Neural crest cell (in vitro differentiated cells): ENCODE measurements at regions not wholly inside any gene's neighbourhood (a gene's known extent, or its start where the extent isn't known, plus 50 kb on each side); places are given as distances from the start of the nearest gene placed in this dataset.

ENCODE experiments used
- DNase-seq: peaks from one replicate; pipeline ENCODE4 v3.0.0; 2021; ENCODE audit warnings: low read depth, mixed read lengths, low spot score
- H3K27ac Mint-ChIP-seq: one replicate; pipeline ENCODE4 v1.8.0; 2021; ENCODE audit warnings: mild to moderate bottlenecking, mixed read lengths; ENCODE audit not compliant: unreplicated experiment
- H3K27me3 Mint-ChIP-seq: 2 replicates; pipeline ENCODE4 v1.8.0; 2021; ENCODE audit warnings: low read depth, mild to moderate bottlenecking, mixed read lengths
- H3K36me3 Mint-ChIP-seq: 2 replicates; pipeline ENCODE4 v1.8.0; 2021; ENCODE audit warnings: low read depth, mild to moderate bottlenecking, mixed read lengths
- H3K4me1 Mint-ChIP-seq: 2 replicates; pipeline ENCODE4 v1.8.0; 2021; ENCODE audit warnings: mixed read lengths
- H3K4me3 Mint-ChIP-seq: one replicate; pipeline ENCODE4 v1.8.0; 2021; ENCODE audit warnings: mild to moderate bottlenecking, mixed read lengths
- H3K9me3 Mint-ChIP-seq: 2 replicates; pipeline ENCODE4 v1.8.0; 2021; ENCODE audit warnings: mixed read lengths
- TF ChIP-seq, protein P1 (sequence below): fragments of 200-600 bp; sonication (generic); conservative IDR thresholded peaks from 2 replicates; pipeline ENCODE4 v1.5.0; 2021; ENCODE audit warnings: antibody characterized with exemption, mild to moderate bottlenecking

DNA sequence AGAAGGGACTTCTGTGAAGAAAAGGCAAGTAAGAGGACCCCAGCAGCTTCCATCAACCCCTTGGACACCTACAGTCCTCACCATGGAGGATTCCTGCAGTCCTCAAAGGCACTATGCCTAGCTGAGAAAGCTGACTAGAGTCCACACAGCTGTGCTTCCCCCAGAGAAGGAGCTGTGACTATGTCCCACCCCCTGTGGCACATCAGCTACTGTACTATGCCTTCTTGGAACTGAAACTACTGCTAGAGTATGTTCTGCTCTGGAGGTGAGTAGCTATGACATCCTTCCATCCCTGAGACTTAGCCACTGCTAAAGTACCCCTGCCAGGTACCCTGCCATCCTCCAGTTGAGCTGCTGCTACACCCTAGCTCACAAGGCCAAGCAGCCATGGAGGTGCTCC is 690.2 kb upstream of the CHAC2 start:
- H3K4me1 Mint-ChIP-seq, result no peaks in the 10 kb centered on the region
- H3K27me3 Mint-ChIP-seq, result no peaks in the 10 kb centered on the region
- H3K27ac Mint-ChIP-seq, result no peak overlapping the region
- no peak overlapping the region for H3K4me3 Mint-ChIP-seq
- no peak for DNase-seq
- TF ChIP-seq, protein P1, sequence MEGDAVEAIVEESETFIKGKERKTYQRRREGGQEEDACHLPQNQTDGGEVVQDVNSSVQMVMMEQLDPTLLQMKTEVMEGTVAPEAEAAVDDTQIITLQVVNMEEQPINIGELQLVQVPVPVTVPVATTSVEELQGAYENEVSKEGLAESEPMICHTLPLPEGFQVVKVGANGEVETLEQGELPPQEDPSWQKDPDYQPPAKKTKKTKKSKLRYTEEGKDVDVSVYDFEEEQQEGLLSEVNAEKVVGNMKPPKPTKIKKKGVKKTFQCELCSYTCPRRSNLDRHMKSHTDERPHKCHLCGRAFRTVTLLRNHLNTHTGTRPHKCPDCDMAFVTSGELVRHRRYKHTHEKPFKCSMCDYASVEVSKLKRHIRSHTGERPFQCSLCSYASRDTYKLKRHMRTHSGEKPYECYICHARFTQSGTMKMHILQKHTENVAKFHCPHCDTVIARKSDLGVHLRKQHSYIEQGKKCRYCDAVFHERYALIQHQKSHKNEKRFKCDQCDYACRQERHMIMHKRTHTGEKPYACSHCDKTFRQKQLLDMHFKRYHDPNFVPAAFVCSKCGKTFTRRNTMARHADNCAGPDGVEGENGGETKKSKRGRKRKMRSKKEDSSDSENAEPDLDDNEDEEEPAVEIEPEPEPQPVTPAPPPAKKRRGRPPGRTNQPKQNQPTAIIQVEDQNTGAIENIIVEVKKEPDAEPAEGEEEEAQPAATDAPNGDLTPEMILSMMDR, result no peak
- H3K9me3 Mint-ChIP-seq, result peaks cover 16% of the 10 kb centered on the region
- H3K36me3 Mint-ChIP-seq, result peaks cover 4% of the 10 kb centered on the region

DNA sequence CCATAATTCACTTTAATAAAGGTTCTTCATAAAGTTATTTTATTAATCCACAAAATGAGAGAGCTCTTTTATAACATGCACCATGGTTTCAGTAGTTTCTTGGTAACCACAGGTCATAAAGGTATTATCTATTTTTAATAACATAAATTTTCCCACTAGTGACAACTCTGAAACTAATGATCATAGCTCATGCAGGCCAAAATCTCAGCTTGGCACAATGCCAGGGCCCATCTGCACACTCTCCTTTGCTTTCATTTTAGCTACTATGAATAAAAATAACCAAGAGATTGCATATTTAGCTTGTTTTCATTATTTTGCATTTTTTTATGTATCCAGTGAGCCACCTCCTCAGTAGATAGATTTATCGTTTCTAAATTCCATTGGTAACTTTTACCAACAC is 691.8 kb upstream of the CHAC2 start:
- Mint-ChIP-seq H3K4me1 (no peaks in the 10 kb centered on the region), H3K27ac (no peak overlapping the region), H3K27me3 (no peaks in the 10 kb centered on the region), H3K4me3 (no peak overlapping the region), H3K36me3 (peaks cover 1% of the 10 kb centered on the region), H3K9me3 (peaks cover 9% of the 10 kb centered on the region)
- DNase-seq, result no peak
- TF ChIP-seq, protein P1, result no peak

DNA sequence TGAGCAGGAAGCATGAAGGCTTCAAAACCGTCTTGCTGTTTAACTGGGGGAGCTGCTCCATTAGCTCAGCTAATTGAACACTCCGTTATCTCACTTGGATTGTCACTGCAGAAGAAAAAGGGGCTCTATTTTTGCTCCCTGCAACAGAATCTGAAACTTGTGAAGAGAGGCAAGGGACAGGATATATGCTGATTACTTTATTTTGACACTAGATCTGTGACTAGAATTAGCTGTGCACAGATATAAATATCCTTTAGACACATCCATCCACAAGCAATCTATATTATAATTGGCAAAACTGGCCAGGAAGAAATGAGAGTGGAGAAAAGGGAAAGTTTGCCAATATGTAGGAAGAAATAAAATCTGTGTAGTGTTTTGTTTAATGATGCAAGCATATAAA is 700.1 kb upstream of the CHAC2 start:
- H3K4me3 Mint-ChIP-seq, result no peak overlapping the region
- no peaks in the 10 kb centered on the region for H3K4me1 Mint-ChIP-seq
- no peaks in the 10 kb centered on the region for H3K36me3 Mint-ChIP-seq
- DNase-seq, result no peak
- no peaks in the 10 kb centered on the region for H3K27me3 Mint-ChIP-seq
- no peak overlapping the region for H3K27ac Mint-ChIP-seq
- peaks cover 5% of the 10 kb centered on the region for H3K9me3 Mint-ChIP-seq
- TF ChIP-seq, protein P1, result no peak

DNA sequence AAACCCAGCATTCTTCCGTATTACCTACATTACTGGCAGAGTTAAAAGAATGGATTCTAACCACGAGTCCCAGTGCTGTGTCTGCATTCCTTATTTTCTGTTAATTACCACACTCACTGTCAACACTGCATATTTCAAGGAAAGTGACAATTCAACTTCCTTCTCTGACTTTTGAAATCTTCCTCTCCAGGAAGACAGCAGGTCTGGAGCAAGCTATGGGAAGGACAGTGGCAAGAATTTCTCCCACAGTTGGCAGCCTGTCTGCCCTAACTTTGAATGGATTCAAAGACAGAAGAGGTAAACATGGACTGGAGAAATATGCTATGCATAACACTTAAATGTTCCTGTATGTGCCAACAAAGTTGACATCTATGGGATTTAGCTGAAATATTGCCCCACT is 700.5 kb upstream of the CHAC2 start:
- Mint-ChIP-seq H3K27me3 (no peaks in the 10 kb centered on the region), H3K4me1 (no peaks in the 10 kb centered on the region), H3K27ac (no peak overlapping the region), H3K9me3 (peaks cover 5% of the 10 kb centered on the region), H3K4me3 (no peak overlapping the region), H3K36me3 (no peaks in the 10 kb centered on the region)
- DNase-seq, result no peak
- TF ChIP-seq, protein P1, result no peak

DNA sequence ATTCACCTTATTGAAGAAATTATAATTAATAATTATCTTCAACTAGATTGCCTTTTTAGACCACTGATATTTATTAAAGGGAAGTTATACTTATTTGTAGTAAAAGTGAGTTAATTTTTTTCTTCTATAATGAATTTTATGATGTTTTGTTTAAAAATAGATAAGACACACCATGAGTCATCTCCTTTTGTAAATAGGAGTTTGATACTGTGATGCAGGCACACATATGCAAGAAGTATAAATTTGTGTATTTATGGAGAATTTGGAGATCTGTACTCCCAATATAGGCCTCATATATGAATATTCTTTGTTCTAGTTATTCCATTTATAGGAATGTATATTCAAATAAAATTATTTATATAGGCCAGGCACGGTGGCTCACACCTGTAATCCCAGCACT is 703.5 kb upstream of the CHAC2 start:
- Mint-ChIP-seq H3K36me3 (no peaks in the 10 kb centered on the region), H3K27me3 (no peaks in the 10 kb centered on the region), H3K9me3 (no peaks in the 10 kb centered on the region), H3K4me1 (no peaks in the 10 kb centered on the region), H3K4me3 (no peak overlapping the region), H3K27ac (no peak overlapping the region)
- no peak for DNase-seq
- TF ChIP-seq, protein P1, result no peak

DNA sequence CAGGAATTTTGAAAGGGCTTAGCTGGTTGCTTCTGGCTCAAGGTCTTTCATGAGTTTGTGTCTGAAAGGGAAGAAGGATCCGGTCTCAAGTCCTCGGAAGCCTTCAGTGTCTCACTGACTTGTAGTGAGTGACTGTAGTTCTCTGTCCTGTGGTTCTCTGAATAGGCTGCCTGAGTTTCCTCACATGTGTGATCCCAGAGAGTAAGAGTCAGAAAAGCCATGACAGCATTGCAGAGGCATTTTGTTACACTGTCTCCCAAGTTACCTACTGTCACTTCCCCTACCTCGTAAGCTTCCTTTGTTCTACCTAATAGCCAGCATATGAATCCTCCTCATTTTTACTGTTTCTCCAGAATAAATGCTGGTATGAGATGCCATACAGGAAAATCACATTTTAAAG is 709.1 kb upstream of the CHAC2 start:
- H3K27ac Mint-ChIP-seq, result no peak overlapping the region
- no peak overlapping the region for H3K4me3 Mint-ChIP-seq

More for the DNA sequence above, 709.1 kb upstream of the CHAC2 start:
- no peaks in the 10 kb centered on the region for H3K36me3 Mint-ChIP-seq
- no peaks in the 10 kb centered on the region for H3K27me3 Mint-ChIP-seq
- DNase-seq, result no peak
- TF ChIP-seq, protein P1, result no peak
- no peaks in the 10 kb centered on the region for H3K9me3 Mint-ChIP-seq
- no peaks in the 10 kb centered on the region for H3K4me1 Mint-ChIP-seq
